T-helper 1 cell (primary cell): ENCODE measurements at regions not wholly inside any gene's neighbourhood (a gene's known extent, or its start where the extent isn't known, plus 50 kb on each side); places are given as distances from the start of the nearest gene placed in this dataset.
"Not testable (repeated sequence)": the region's sequence is repeated elsewhere in the genome, so short reads cannot be mapped to it uniquely, and the experiment has no call there.

ENCODE experiments used
- DNase-seq, 5 donors: peaks; one replicate each; pipeline ENCODE4 v3.0.0-alpha.2; 2012 to 2020

DNA sequence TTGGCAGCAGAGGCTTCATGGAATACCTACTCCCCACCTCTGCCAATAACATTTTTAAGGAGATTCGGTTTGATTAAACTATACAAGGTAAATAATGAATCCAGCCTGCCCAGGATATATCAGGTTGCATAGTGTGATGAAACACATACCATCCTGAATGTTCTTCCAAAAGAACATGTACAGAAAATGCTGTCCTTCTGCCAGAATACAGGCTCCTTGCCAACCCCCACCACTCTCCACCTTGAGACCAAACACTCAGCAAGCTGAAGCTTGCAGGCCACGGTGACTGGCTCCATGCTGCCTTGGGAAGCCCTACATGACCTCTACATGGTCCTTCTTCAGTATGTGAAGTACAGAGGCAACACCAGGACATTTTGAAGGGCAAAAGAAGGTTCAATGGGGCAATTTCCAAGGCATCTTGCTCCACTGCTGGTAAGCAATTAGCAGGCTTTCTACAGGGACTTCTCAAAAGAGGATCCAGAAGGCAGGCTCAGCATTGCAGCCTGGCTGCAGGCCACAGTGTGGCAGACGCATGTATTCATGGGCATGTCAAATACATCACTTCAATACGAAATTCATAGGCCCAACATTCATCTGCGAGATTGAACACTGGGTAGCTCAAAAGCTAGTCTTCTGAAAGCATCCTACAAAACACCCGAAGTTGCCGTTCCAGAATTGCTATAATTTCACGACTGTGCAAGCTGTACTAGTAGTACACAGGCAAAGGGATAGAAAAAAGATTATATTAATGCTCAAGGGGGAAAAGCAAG lies 62.4 kb upstream of the SERP2 start:
- no peak for DNase-seq

DNA sequence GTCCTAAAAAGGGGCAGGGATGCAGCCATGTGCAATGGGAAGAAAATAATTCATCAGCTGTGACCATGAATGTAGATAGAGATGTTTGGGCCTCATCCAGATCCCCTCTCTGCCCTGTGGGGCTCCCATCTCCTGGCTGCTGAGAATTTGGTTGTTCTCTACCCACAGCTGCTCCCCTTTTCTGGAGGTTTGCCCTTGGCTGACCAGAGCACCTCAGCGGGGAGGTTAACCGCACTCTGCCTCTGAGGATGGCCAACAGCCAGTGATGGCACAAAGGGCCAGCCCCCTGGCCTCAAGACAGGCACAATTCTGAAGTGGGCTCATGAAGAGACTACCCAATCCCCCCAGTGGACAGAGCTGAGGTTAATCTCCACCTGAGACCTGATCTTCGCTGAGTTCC lies 61.5 kb upstream of the SERP2 start:
- no peak for DNase-seq

DNA sequence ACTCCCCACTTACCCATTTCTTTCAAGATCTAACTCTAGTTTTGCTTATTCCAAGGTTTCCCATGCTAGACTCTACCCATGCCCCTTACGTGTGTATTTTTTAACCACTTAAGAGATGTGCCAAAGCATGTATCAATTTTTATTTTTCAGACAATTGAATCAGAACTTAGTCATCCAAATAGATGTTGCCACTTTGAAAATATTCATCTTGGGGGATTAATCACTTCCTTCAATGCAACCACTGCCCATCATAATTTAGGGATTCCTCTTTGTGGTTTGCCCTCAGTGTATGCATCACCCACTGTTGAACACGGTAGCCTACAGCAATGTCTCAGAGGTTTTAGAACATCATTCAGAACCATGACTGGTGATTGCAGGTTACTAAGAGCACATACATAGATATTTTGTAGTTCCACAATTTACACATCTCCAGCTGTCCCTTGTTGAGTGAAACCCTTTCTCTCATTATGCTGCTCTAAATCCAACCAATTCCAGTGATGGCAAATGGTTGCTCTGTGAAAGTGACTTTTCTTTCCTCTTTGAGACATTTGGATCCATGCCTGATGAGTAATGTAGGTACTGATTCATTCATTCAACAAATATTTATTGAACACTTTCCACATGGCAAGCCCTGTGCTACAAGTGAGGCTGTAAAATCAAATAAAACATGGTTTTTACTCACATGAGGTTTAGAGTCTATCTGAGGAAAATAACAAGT lies 60.6 kb upstream of the SERP2 start:
- DNase-seq, result peak in 1 of 5 donors; percentile 45

DNA sequence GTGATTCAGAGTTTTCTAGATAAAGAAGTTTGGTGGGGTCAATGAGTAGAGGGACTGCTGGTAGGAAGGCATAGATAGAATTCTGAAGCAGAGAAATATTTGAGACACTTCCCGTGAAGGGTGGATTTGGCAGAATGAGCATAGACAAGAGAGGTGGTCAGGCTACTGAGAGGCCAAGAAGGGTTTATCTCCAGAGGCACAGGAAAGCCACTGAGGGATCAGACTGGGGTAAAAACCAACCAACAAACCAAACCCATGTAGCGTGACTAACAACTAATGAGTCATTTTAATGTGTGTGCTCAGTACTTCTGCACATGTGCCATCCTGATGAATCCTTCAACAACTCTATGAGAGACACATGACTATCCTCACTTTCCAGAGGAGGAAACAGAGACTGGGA lies 60.0 kb upstream of the SERP2 start:
- no peak for DNase-seq

DNA sequence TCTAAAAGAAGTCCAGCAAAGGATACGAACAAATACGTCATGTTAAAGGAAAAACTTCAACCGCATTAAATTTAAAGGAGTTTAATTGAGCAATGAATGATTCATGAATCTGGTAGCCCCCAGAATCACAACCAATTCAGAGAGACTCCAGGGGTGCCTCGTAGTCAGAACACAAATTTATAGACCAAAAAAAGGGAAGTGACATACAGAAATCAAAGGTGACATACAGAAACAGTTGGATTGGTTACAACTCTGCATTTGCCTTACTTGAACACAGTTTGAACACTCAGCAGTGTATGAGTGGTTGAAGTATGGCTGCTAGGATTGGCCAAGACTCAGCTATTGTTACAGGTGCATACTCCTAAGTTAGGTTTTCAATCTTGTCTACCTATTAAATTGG lies 59.5 kb upstream of the SERP2 start:
- not testable (repeated sequence) for DNase-seq

DNA sequence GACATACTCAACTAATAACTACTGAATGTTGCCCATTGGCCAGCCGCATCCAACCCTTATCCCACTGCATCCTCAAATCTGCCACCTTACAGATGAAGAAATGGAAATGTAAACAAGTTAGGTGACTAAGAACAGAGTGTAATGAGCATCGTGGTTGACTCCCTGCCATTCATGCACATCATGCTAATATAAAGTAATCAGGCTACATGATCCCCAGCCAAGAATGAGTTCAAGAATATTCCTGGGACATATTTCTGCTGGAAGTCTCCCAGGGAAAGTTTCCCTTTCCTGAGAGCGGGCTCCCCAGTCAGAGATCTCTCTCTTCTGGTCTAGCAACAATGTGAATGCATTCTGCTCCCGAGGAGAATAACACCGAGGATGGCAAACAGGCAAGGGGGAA lies 55.9 kb upstream of the SERP2 start:
- no peak for DNase-seq

DNA sequence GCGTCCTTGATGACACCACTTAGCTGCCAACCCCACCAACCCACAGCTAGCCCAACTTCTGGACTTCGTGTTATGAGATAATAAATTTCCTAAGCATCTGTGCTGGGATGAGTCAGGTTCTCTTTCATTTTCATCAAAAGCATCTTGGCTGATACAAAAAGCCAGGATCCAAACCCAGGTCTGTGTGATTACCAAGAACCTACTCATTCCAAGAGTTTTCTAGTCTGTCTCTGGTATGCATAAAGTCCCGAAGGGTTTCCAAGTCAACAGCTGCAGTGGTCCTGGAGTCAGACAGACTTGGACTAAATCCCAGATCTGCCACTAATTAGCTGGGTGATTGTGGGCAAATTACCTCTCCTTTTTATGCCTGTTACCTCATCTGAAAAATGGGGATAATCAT lies 55.5 kb upstream of the SERP2 start:
- no peak for DNase-seq

DNA sequence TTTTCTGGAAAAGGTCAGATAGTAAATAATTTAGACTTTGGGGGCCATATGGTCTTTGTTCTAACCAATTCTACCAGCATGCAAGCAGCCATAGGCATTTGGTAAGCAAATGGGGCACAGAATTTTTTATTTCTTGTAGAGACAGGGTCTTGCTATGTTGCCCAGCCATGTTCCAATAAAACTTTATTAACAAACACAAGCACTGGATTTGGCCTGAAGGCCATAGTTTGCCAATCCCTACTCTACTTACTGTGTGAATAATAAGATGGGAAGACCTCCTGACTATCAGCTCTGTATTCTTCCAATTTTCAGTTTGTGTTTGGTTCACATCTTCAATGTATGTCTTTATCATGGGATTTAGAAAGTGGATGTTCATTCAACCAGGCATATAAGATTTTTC lies 53.0 kb upstream of the SERP2 start:
- DNase-seq, result no peak

DNA sequence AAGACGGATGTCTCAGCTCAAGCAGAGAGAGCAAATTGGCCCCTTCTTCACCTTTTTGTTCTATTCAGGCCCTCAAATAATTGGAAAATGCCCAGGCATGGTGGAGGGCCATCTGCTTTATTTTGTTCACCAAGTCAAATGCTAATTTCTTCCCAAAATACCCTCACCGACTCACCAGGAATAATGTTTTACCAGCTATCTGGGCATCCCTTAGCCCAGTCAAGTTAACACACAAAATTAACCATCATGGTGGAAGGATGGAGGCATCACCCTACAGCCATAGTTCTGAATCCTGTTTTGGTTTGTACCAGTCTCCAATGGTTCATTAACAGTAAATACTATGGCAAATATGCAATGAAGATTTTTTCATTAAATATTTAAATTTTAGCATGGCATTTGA lies 51.7 kb upstream of the SERP2 start:
- DNase-seq, result no peak

DNA sequence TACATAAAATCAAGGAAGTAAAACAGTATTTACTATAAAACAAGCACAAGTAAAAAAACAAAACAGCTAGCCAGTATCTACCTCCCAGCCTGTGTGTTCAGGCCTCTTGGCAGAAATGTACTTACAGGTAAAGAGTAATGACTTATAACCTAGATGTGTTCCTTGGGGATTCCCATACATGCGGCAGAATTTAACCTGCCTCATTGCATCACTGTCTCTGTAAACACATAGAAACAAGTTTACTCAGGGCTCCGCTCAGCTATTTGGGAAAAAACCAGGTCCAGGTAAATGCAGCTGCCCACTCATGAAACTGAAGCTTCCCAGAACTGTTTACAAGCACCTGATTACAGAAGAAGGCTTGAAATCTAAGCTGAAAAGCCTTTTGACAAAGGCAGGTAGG lies 50.7 kb upstream of the SERP2 start:
- no peak for DNase-seq

DNA sequence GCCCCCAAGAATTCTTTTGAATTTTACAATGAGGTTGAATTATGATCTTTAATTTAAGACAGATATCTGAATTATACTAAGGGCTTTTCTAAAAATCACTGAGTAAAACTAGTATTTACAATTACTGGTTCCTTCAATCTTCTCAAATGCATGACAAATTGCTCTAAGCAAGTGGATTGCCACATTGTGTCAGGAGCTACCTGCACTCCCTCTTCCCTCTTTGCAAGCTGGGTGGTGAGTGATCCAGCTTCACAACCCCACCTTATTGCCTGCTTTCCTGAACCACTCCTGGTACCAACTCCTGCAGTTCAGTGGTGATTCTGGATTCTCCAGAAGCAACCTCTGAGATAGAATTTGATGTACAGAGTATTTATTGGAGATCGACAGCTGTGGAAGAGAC lies 49.9 kb upstream of the SERP2 start:
- no peak for DNase-seq
